Activated CD4-positive, alpha-beta T cell treated with anti-CD3 and anti-CD28 coated beads, Interleukin-2, amount 10 ng/mL, durations not matched to agents 24 days and 14 days (primary cell): ENCODE measurements at regions not wholly inside any gene's neighbourhood (a gene's known extent, or its start where the extent isn't known, plus 50 kb on each side); places are given as distances from the start of the nearest gene placed in this dataset.

ENCODE experiments used
- DNase-seq: peaks from one replicate; pipeline ENCODE4 v3.0.0; 2022
- H3K27ac Mint-ChIP-seq: one replicate; pipeline ENCODE4 v1.8.0; 2022; ENCODE audit warnings: mild to moderate bottlenecking, mixed read lengths
- H3K27me3 Mint-ChIP-seq: one replicate; pipeline ENCODE4 v1.8.0; 2022; ENCODE audit warnings: mixed read lengths
- H3K36me3 Mint-ChIP-seq: one replicate; pipeline ENCODE4 v1.8.0; 2022; ENCODE audit warnings: low read depth, mild to moderate bottlenecking, mixed read lengths
- H3K4me1 Mint-ChIP-seq: one replicate; pipeline ENCODE4 v1.8.0; 2021; ENCODE audit warnings: mixed read lengths
- H3K4me3 Mint-ChIP-seq: one replicate; pipeline ENCODE4 v1.8.0; 2022; ENCODE audit warnings: mild to moderate bottlenecking, moderate library complexity, mixed read lengths
- H3K9me3 Mint-ChIP-seq: one replicate; pipeline ENCODE4 v1.8.0; 2021; ENCODE audit warnings: mixed read lengths
- intact Hi-C: fragments of 100-400 bp; cut with micrococcal nuclease; formaldehyde crosslinking; loops from one replicate; pipeline ENCODE4 v1.15.1; 2023

DNA sequence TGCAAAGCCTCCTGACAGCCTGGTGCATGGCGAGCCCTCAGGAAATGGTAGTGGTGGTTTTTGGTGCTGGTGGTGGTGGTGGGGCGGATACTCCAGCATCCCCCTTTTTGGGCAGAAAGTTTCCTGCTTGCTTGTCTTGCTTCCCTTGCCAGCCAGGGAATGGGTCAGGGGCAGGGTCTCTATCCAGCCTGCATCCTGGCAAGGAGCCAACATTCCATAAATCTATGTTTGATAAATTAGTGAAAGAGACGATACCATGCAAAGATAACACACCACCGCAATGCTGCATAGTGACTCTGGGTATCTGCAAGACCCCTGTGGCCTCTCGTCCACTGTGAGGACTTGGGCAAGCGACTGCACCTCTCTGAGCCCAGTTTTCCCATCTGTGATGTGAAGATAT lies 246.2 kb downstream of the LRFN2 start:
- Mint-ChIP-seq H3K36me3 (no peaks in the 10 kb centered on the region), H3K27me3 (peaks cover 14% of the 10 kb centered on the region), H3K9me3 (no peaks in the 10 kb centered on the region), H3K4me1 (peaks cover 6% of the 10 kb centered on the region), H3K4me3 (no peak overlapping the region), H3K27ac (no peak overlapping the region)
- intact Hi-C loops: no loop called here
- DNase-seq: no peak

DNA sequence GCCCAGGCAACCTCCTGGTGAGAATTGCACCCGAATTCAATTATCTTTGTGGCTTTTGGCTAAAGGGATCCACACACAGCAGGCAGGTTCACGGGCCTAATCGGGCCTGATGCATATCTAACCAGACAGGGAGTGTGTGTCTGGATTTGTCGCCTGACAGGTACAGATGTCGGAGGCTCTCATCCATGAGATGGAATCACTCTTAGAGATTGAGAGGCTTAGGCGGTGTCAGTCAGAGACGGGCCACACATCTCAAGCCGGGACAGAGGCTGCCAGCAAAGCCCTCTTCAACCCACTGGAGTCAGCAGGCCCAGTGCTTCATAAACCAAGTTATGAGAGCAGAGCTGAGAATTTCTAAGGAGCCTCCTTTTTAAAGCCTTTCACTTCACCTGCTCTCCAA lies 247.0 kb downstream of the LRFN2 start:
- Mint-ChIP-seq H3K4me1 (peaks cover 6% of the 10 kb centered on the region), H3K4me3 (no peak overlapping the region), H3K36me3 (no peaks in the 10 kb centered on the region), H3K9me3 (peaks cover 3% of the 10 kb centered on the region), H3K27ac (no peak overlapping the region), H3K27me3 (peaks cover 17% of the 10 kb centered on the region)
- DNase-seq: no peak
- intact Hi-C loops: no loop called here

DNA sequence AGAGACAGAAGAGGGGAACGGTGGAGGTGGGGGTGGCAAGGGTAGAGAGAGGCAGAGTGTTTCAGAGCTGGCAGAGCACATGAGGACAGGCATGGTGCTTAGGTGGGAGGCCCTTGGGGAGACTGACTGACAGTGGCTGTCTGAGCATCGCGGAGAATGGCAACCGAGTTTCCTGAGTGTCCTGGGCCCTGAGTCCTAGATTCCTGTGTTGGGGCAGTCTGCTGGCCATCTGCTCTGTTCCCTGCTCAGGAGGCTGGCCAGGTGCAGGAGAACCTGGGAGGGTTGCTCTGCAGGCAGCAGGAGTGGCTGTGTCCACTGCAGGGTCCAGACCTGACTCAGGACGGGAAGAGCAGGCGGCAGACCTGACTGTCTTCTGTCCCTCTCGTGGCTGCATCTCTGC lies 248.9 kb downstream of the LRFN2 start:
- no peak for DNase-seq
- no peak overlapping the region for H3K4me3 Mint-ChIP-seq
- H3K36me3 Mint-ChIP-seq: no peaks in the 10 kb centered on the region
- peaks cover 6% of the 10 kb centered on the region for H3K4me1 Mint-ChIP-seq
- no peak overlapping the region for H3K27ac Mint-ChIP-seq
- intact Hi-C loops: no loop called here
- peaks cover 29% of the 10 kb centered on the region for H3K27me3 Mint-ChIP-seq
- H3K9me3 Mint-ChIP-seq: peaks cover 3% of the 10 kb centered on the region

DNA sequence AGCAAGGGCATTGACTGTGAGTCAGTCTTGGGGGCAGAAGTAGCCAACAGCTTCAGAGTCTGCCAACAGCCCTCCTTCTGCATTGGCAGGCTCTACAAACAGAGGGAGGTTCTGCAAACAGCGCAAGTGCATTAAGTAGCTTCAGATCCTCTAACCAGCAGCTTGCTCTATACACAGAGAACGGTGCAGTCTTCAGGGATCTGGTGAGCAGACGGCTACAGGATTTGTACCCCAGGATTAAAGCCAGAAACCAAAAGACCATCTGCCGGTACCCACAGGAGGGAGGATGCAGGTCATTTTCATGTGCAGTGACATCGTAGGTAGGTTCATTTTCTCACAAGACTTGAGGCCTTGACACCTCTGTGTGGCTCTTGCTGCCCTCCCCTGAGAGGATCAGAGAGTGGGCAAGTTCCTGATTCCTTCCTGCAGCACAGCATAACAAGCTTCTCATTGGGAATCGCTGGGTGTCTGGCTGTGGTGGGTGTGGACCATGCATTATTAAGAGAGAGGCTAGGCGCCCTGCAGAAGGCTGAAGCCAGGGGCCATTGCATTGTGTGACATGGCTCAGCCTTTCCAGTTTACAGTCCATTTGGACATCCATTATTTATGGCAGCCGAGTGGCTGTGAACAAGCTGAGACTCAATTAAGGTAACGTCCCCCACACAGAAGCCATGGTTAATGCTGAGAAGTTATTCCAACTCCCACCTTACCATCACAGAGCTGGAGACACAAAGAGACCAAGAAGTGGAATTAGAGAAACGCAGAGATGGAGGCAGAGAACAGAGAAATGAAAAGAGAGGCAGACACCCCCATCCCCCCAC lies 250.0 kb downstream of the LRFN2 start:
- Mint-ChIP-seq H3K9me3 (peaks cover 3% of the 10 kb centered on the region), H3K36me3 (no peaks in the 10 kb centered on the region), H3K4me1 (peaks cover 6% of the 10 kb centered on the region), H3K4me3 (no peak overlapping the region), H3K27ac (no peak overlapping the region), H3K27me3 (peaks cover 33% of the 10 kb centered on the region)
- intact Hi-C loops: no loop called here
- DNase-seq: no peak

DNA sequence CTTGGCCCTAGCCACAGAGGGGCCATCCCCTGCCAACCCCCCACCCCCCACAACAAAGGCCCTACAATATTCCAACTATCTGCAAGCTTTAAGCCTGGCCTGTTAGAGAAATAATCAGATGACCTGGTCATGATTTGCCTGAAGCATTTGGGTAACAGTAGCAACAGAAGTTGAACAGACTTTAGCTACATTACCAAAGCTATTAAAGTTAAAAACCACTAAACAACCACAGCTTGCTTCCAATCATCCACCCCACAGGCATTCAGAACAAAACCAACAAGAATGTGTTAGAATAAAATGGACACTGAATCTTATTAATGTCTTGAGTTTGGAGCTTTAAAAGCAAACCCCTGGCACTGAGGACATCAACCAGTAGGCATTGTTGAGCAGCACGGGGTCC lies 250.9 kb downstream of the LRFN2 start:
- Mint-ChIP-seq H3K36me3 (no peaks in the 10 kb centered on the region), H3K4me3 (no peak overlapping the region), H3K4me1 (peaks cover 2% of the 10 kb centered on the region), H3K9me3 (peaks cover 3% of the 10 kb centered on the region), H3K27me3 (peaks cover 31% of the 10 kb centered on the region), H3K27ac (no peak overlapping the region)
- intact Hi-C loops: no loop called here
- no peak for DNase-seq

DNA sequence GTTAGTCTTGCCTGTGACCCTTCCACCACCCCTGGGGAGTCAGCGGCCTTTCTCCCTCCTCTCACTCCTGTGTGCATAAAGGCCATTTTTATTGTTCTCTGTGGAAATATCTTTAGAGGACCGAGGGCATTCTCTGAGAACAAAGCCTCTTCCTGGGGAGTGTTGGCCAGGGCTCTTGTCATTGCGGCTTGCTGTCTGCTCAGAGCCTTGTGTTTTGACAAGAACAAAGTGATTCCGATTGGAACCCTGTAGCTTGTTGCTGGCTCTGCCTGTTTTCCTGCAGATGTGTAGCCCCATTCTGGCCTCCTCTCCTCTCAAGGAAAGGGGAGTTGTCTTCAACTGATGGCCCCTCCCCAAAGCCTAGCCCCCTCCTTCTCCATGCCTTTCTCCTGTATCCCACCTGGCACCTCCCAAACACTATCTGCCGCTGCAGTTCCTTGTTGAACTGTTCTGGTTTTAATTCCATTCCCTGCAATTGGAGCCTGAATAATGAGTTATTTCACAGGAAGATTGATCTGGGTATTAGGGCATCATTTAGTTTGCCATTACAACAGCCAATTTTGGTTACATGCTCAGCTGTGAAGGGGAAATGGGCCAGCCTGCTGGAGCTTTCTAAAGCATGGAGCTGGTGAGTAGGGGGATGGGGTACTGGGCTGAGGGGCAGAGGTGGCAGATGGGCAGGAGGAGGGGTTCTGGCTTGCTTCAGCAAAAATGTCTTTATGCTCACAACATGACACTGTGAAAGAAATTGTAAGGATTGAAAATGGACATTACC lies 252.5 kb downstream of the LRFN2 start:
- Mint-ChIP-seq H3K4me3 (no peak overlapping the region), H3K4me1 (peaks cover 4% of the 10 kb centered on the region), H3K9me3 (peaks cover 3% of the 10 kb centered on the region), H3K27ac (no peak overlapping the region), H3K36me3 (no peaks in the 10 kb centered on the region), H3K27me3 (peaks cover 31% of the 10 kb centered on the region)
- DNase-seq: no peak
- intact Hi-C loops: no loop called here

DNA sequence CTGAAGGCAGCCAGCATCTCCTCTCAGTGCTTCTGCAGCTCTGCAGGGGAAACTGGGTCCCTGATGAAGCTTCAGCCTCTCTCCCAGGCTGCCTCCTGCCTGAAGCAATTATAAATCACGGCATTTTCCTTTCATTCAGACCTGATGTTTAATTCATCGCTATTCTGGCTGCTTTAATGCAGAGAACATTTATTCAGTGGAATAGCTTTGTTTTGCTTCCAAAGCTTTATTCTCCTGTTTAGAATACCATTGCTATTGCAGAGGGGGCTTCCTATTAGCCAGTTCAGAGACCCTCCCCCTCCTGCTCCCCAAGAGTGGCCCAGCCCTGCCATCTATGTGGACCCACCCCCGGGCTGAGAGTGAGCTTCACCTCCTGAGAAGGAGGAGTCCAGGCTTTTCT lies 255.6 kb downstream of the LRFN2 start:
- H3K36me3 Mint-ChIP-seq: no peaks in the 10 kb centered on the region
- H3K9me3 Mint-ChIP-seq: peaks cover 3% of the 10 kb centered on the region
- peaks cover 25% of the 10 kb centered on the region for H3K4me1 Mint-ChIP-seq
- intact Hi-C loops: no loop called here
- DNase-seq: no peak
- H3K27me3 Mint-ChIP-seq: peaks cover 25% of the 10 kb centered on the region
- no peak overlapping the region for H3K4me3 Mint-ChIP-seq
- H3K27ac Mint-ChIP-seq: no peak overlapping the region

DNA sequence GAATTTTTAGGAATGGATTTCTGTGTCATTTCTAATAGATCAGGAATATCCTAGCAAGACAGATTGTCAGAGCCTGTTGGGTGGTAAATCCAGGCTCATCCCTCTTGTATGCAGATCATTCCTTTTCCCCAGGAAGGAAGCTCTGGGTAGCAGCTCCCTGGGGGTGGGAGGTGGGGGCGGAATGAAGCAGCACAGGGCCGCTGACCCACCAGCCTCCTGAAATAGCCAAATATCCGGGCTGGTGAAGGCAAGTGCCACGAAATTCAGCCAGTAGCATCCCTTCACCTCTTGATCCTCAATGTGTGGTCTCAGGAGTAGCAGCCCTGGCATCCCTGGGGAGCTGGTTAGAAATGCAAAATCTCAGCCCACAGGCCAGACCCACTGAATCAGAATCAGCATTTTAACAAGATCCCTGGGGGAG lies 256.9 kb downstream of the LRFN2 start:
- H3K4me1 Mint-ChIP-seq: peaks cover 34% of the 10 kb centered on the region
- no peaks in the 10 kb centered on the region for H3K9me3 Mint-ChIP-seq
- no peak for DNase-seq
- no peak overlapping the region for H3K4me3 Mint-ChIP-seq
- intact Hi-C loops: no loop called here
- H3K36me3 Mint-ChIP-seq: no peaks in the 10 kb centered on the region
- H3K27ac Mint-ChIP-seq: no peak overlapping the region
- H3K27me3 Mint-ChIP-seq: peaks cover 22% of the 10 kb centered on the region

DNA sequence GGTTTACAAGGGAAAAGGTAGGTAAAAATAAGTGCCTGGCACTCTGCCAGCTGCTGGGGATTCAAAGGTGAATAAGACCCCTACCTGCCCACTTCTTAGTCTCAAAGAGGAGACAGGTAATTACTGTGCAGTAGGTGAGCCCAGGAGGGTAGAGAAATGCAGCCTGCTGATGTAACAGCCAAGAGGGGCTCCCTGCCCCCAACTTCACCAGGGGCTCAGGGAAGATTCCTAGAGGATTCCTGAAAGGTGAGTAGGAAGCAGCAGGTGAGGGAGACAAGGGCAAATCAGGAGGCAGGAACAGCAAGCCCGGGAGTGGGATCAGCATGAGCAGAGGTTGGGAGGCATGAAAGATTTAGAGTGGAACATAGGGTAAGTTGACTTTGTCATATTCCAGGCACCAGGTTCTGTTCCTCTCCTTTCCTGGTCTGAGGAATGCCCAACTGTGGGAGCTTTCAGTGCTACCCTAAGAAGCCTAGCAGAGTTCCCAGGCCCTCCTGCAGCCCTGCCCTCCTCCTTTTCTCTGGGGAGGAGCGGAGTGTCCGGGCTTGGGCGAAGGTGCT lies 258.1 kb downstream of the LRFN2 start:
- intact Hi-C loops: loop anchor here (1.0 to 5.0 kb wide), 3 partner anchors 108 to 698 kb away; partner anchors contain the start of gene LRFN2
- Mint-ChIP-seq H3K27ac (no peak overlapping the region), H3K27me3 (peaks cover 19% of the 10 kb centered on the region), H3K4me1 (peaks cover 34% of the 10 kb centered on the region), H3K4me3 (no peak overlapping the region), H3K9me3 (no peaks in the 10 kb centered on the region), H3K36me3 (no peaks in the 10 kb centered on the region)
- no peak for DNase-seq

DNA sequence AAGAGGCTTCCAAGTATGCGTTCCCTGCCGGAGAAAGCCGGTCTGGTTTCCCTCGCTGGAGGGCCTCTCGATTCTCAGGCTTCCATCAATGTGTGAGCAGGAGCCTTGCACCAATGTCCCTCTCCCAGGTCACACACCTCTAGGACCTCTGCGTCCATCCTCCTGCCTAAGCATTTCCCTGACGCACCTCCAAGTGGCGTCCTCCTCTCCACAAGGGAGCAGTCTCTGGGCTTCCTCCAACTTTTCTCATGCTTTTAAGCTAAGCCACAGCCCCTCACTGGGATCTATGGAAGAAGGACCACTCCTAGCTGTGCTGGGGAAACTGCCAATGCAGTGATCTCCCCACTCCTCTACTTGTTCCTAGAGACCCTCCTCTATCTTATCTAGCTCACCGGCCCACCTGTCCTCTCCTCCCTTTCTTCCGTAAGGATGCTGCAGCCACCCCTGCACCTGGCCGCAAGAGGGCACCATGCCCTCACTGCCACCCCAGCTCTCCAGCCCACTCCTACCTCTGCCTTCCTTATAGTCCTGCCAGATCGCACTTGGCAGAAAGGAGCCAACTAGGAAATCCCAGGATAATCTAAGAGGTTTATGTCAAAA lies 258.7 kb downstream of the LRFN2 start:
- intact Hi-C loops: loop anchor here (1.0 to 5.0 kb wide), 3 partner anchors 108 to 699 kb away; partner anchors contain the start of gene LRFN2
- Mint-ChIP-seq H3K4me1 (peaks cover 34% of the 10 kb centered on the region), H3K36me3 (no peaks in the 10 kb centered on the region), H3K27me3 (peaks cover 19% of the 10 kb centered on the region), H3K27ac (no peak overlapping the region), H3K4me3 (no peak overlapping the region), H3K9me3 (no peaks in the 10 kb centered on the region)
- peak; percentile 87 for DNase-seq

DNA sequence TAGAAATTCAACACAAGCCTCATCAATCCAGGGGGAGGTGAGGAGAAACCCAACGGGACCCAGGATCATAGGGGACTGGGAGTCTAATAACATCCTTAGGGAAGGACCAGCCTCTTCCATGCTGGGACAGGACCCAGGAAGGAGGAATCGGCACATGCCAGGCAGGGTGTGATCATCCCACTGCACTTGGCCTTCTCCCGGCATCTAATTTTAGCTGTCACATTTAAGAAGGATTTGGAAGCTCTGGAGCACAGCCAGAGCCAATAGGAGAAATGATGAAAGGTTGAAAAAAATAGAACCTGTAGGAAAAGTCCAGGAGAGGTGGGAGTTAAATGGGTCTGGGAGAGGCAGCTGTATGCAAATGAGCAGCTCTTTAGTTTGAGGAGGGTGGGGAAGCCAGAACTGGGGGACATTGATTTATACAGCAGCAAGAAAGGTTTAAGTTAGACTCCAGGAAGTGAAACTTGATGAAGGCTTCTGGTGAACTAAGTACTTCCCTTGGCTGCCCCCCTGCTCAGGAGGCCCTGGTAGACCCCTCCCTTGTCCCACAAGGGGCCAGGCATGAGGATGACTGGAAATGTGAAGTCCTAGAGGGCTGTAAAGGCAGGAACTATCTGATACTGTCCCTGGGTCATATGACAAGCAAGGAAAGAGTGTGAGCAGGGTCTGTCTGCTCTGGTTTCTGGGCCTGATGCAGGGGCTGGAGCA lies 260.3 kb downstream of the LRFN2 start:
- intact Hi-C loops: loop anchor here (5.0 kb wide), 1 partner anchor 700 kb away; no protein-coding TSS in a partner anchor
- DNase-seq: no peak
- no peaks in the 10 kb centered on the region for H3K9me3 Mint-ChIP-seq
- no peak overlapping the region for H3K4me3 Mint-ChIP-seq
- H3K27ac Mint-ChIP-seq: no peak overlapping the region
- H3K4me1 Mint-ChIP-seq: peaks cover 34% of the 10 kb centered on the region
- H3K36me3 Mint-ChIP-seq: no peaks in the 10 kb centered on the region
- peaks cover 14% of the 10 kb centered on the region for H3K27me3 Mint-ChIP-seq

DNA sequence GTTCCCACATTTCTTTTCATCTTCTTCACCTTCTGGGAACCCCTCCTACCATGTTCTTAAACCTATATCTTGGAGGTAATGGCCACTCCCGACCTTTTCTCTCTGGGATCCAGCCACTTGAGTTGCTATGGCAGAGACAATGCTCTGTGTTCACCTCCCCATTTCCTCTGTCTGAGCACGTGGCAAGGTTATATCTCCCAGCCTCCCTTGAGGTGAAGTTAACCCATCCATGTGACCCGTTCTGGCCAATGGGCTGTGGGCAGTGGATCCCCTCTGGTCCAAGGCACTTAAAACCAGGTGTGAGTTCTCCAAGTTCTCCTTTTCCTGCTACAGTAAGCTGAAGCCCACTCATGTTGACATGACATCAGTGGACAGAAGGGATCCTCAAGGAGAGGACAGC lies 261.4 kb downstream of the LRFN2 start:
- H3K27me3 Mint-ChIP-seq: peaks cover 23% of the 10 kb centered on the region
- H3K4me1 Mint-ChIP-seq: peaks cover 34% of the 10 kb centered on the region
- H3K27ac Mint-ChIP-seq: no peak overlapping the region
- intact Hi-C loops: loop anchor here (5.0 kb wide), 1 partner anchor 702 kb away; no protein-coding TSS in a partner anchor
- no peak overlapping the region for H3K4me3 Mint-ChIP-seq
- DNase-seq: peak; percentile 62
- no peaks in the 10 kb centered on the region for H3K9me3 Mint-ChIP-seq
- no peaks in the 10 kb centered on the region for H3K36me3 Mint-ChIP-seq

DNA sequence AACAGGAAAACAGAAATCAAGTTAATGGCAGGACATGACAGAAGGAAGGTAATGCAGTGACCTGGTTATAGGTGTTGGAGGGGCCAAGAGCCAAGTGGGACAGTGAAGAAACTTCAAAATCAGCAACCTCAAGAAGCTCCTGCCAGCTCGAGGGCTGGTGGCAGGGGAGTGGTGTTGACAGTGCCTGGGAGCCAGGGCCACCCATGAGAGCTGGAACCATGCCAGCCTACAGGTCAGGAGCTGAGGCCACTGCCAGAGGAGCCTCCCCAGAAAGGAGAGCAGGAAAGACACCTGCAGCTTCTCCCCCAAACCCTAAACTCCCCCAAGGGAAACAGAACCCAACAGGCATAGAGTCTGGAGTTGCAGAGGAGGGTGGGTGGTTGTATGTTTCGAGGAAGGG lies 262.1 kb downstream of the LRFN2 start:
- Mint-ChIP-seq H3K4me3 (no peak overlapping the region), H3K9me3 (no peaks in the 10 kb centered on the region), H3K27me3 (peaks cover 24% of the 10 kb centered on the region), H3K36me3 (no peaks in the 10 kb centered on the region), H3K4me1 (peaks cover 34% of the 10 kb centered on the region), H3K27ac (no peak overlapping the region)
- DNase-seq: no peak
- intact Hi-C loops: loop anchor here (5.0 kb wide), 1 partner anchor 702 kb away; no protein-coding TSS in a partner anchor
